CD4-positive, alpha-beta T cell treated with Interleukin-17A for 1 hour (primary cell): ENCODE measurements at regions not wholly inside any gene's neighbourhood (a gene's known extent, or its start where the extent isn't known, plus 50 kb on each side); places are given as distances from the start of the nearest gene placed in this dataset.
"Not testable (repeated sequence)": the region's sequence is repeated elsewhere in the genome, so short reads cannot be mapped to it uniquely, and the experiment has no call there.

Experiments
- DNase-seq: peaks from one replicate; pipeline ENCODE4 v3.0.0-alpha.2; 2020

GRCh38 chr10:22467393-22467792 lies 122.1 kb downstream of the SPAG6 start:
- DNase-seq = not testable (repeated sequence)

- no peak for DNase-seq
Measured at GRCh38 chr10:22468570-22469320, 123.4 kb downstream of the SPAG6 start.

GRCh38 chr10:22473044-22473443 lies 127.7 kb downstream of the SPAG6 start:
- DNase-seq = no peak

GRCh38 chr10:22473459-22473858 lies 128.2 kb downstream of the SPAG6 start:
- DNase-seq = no peak

GRCh38 chr10:22475651-22476600 lies 130.6 kb downstream of the SPAG6 start:
- DNase-seq = peak; percentile 7

GRCh38 chr10:22476601-22477321 lies 131.5 kb downstream of the SPAG6 start:
- no peak for DNase-seq

GRCh38 chr10:22477334-22478287 lies 132.3 kb downstream of the SPAG6 start:
- DNase-seq = no peak

GRCh38 chr10:22478555-22479334 lies 133.4 kb downstream of the SPAG6 start:
- no peak for DNase-seq

- DNase-seq = no peak
Measured at GRCh38 chr10:22479419-22479818, 134.1 kb downstream of the SPAG6 start.

GRCh38 chr10:22481106-22481505 lies 135.8 kb downstream of the SPAG6 start:
- DNase-seq = no peak

- DNase-seq = no peak
Measured at GRCh38 chr10:22481687-22482539, 136.6 kb downstream of the SPAG6 start.

- no peak for DNase-seq
Measured at GRCh38 chr10:22483132-22483531, 137.8 kb downstream of the SPAG6 start.
